ENCODE measurements at regions not wholly inside any gene's neighbourhood (a gene's known extent, or its start where the extent isn't known, plus 50 kb on each side); places are given as distances from the start of the nearest gene placed in this dataset.

GRCh38 chr12:22802883-22803630 is 178.1 kb downstream of the ETNK1 start:
- TF ChIP-seq POLR2AphosphoS5 (IDR thresholded peaks at IDR 0.05; ENCODE audit: low read depth, low read length) (no peak), POLR2A (IDR thresholded peaks at IDR 0.05; ENCODE audit: low read depth, low read length) (no peak)
